ENCODE measurements at regions not wholly inside any gene's neighbourhood (a gene's known extent, or its start where the extent isn't known, plus 50 kb on each side); places are given as distances from the start of the nearest gene placed in this dataset.

DNA sequence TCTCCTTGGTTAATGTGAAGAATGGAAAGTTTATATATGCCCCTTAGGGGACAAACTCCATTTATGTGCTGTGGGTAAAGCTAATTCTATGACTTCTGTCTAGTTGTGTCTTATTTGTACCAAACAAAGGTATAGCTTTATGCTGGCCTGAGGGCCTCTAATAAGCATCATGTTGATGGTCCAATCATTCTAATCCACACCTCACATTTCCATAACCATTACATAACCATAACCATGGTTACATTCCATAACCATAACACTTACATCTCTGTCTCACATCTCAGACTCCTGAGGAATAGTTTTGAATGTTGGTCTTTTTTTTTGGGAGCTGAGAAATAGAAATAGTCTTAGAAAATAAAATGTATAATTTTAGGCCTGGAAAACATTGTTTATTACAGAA, 1097.1 kb downstream of the FLRT2 start:
- ChIA-PET POLR2A (ENCODE audit: unreplicated experiment) (no interaction called here), CTCF (no interaction called here)
- dilution Hi-C loops (cut with HindIII; ENCODE audit: low sequenced_read_pairs, unreplicated experiment), result no loop called here

More for the DNA sequence above, 1097.1 kb downstream of the FLRT2 start:
- BruUV-seq (replicated peaks), result no TSS peak
- Histone ChIP-seq H4K20me1 (ENCODE audit: insufficient read depth, low read length) (no peaks in the 10 kb centered on the region), H4K8ac (ENCODE audit: low read depth in 2 of 2, low read length in 2 of 2) (no peak overlapping the region), H3K27me3 (ENCODE audit: control insufficient read depth, insufficient read depth, low read length) (no peaks in the 10 kb centered on the region), H3K27ac (ENCODE audit: insufficient read depth, low read length) (no peak overlapping the region), H2BK15ac (ENCODE audit: low read depth, low read length) (no peak overlapping the region), H3K36me3 (ENCODE audit: control insufficient read depth, insufficient read depth, low read length) (no peaks in the 10 kb centered on the region), H2BK20ac (ENCODE audit: low read depth, low read length) (no peak overlapping the region), H3K23ac (ENCODE audit: low read depth, low read length) (no peak overlapping the region), H2BK5ac (ENCODE audit: low read depth, low read length, poor library complexity, severe bottlenecking) (no peak overlapping the region), H3K4me2 (ENCODE audit: low read depth, low read length) (no peak overlapping the region), H3K56ac (ENCODE audit: extremely low read depth, insufficient read depth, low read length) (no peak overlapping the region), H4K5ac (ENCODE audit: low read depth, low read length) (no peak overlapping the region), H4K91ac (ENCODE audit: insufficient read depth, low read depth, low read length) (no peak overlapping the region), H2AK5ac (ENCODE audit: low read depth, low read length) (no peak overlapping the region), H2AFZ (replicated peaks; ENCODE audit: low read length, poor library complexity) (no peak overlapping the region), H3K9me1 (ENCODE audit: insufficient read depth, low read length) (no peaks in the 10 kb centered on the region), H2AK9ac (replicated peaks; ENCODE audit: low read depth, low read length, poor library complexity) (no peak overlapping the region), H3K4me3 (ENCODE audit: insufficient read depth, low read depth, low read length) (no peak overlapping the region), H3K79me1 (ENCODE audit: low read depth in 1 of 2, low read length in 2 of 2) (no peaks in the 10 kb centered on the region), H3K9me3 (ENCODE audit: control insufficient read depth, insufficient read depth, low read length) (peaks cover 4% of the 10 kb centered on the region; the same call in 1 of the 2 replicates), H3K4me1 (ENCODE audit: control insufficient read depth, insufficient read depth, low read length) (no peaks in the 10 kb centered on the region), H2BK120ac (ENCODE audit: low read depth, low read length) (no peak overlapping the region), H3K9ac (ENCODE audit: low read depth, low read length) (no peak overlapping the region), H3K4ac (ENCODE audit: low read depth, low read length) (no peak overlapping the region), H3K18ac (ENCODE audit: low read depth, low read length) (no peak overlapping the region), H3K14ac (replicated peaks; ENCODE audit: low read depth, low read length) (no peak overlapping the region)
- ATAC-seq (ENCODE audit: low read depth) (no peak), DNase-seq (no peak)
- intact Hi-C loops (cut with micrococcal nuclease), result no loop called here
- in situ Hi-C loops (cut with MboI; ENCODE audit: low sequenced_read_pairs), result no loop called here
- TF ChIP-seq POLR2A (IDR thresholded peaks at IDR 0.05; ENCODE audit: low read depth, low read length) (no peak), BHLHE40 (IDR thresholded peaks at IDR 0.05; ENCODE audit: low read depth, low read length) (no peak), MAFK (IDR thresholded peaks at IDR 0.05; ENCODE audit: low read depth, low read length) (no peak), MXI1 (IDR thresholded peaks at IDR 0.05; ENCODE audit: borderline replicate concordance, low read depth, low read length) (no peak), NFE2L2 (IDR thresholded peaks at IDR 0.05; ENCODE audit: low read depth, low read length) (no peak)

Measured in IMR-90 (cell line).